Heart left ventricle (tissue), 16 donors: ENCODE measurements at regions not wholly inside any gene's neighbourhood (a gene's known extent, or its start where the extent isn't known, plus 50 kb on each side); places are given as distances from the start of the nearest gene placed in this dataset.

Source experiments
- ATAC-seq, 4 donors: fragments of 200-7000 bp; cut with Tn5 transposase; one replicate each; pipeline ENCODE4 v1.9.1; 2020 to 2022; ENCODE audit warnings: moderate library complexity in 4 of 4, mild to moderate bottlenecking in 3 of 4, moderate number of reproducible peaks in 1 of 4
- DNase-seq, 5 donors: peaks; one replicate each; pipeline ENCODE4 v3.0.0-alpha.2; 2020
- H3K27ac ChIP-seq, 12 donors: fragments of 200-600 bp; sonication (generic) in 4 of 12; one replicate each; pipeline versions ENCODE4 v1.5.0 to v1.8.0; 2016 to 2022; ENCODE audit warnings: mild to moderate bottlenecking in 2 of 12
- H3K27me3 ChIP-seq, 9 donors: fragments of 200-600 bp; sonication (generic) in 2 of 9; one replicate each; pipeline versions ENCODE4 v1.5.1 to v1.8.0; 2016 to 2022; ENCODE audit warnings: mild to moderate bottlenecking in 3 of 9
- H3K36me3 ChIP-seq, 9 donors: fragments of 200-600 bp; sonication (generic) in 2 of 9; one replicate each; pipeline versions ENCODE4 v1.5.0 to v1.8.0; 2018 to 2022; ENCODE audit warnings: mild to moderate bottlenecking in 2 of 9
- H3K4me1 ChIP-seq, 12 donors: fragments of 200-600 bp; sonication (generic) in 4 of 12; one replicate each; pipeline versions ENCODE4 v1.5.0 to v1.8.0; 2016 to 2022; ENCODE audit warnings: mild to moderate bottlenecking in 3 of 12
- H3K4me3 ChIP-seq, 12 donors: fragments of 200-600 bp; sonication (generic) in 4 of 12; one replicate each; pipeline versions ENCODE4 v1.5.0 to v1.8.0; 2017 to 2022; ENCODE audit warnings: mild to moderate bottlenecking in 9 of 12, moderate library complexity in 4 of 12
- H3K9me3 ChIP-seq, 12 donors: fragments of 200-600 bp; sonication (generic) in 4 of 12; one replicate each; pipeline versions ENCODE4 v1.5.0 to v1.8.0; 2016 to 2022; ENCODE audit warnings: mild to moderate bottlenecking in 1 of 12
- POLR2A ChIP-seq, 2 donors: fragments of 450-650 bp; IDR thresholded peaks; one replicate each; pipeline ENCODE4 v1.6.1; 2017; ENCODE audit warnings: antibody characterized with exemption in 2 of 2, mild to moderate bottlenecking in 2 of 2, moderate library complexity in 2 of 2
- WGBS, 4 donors: extraction: QIAGEN DNeasy Blood & Tissue Kit in 2 of 4; methylation state at CpG; one replicate each; pipeline versions ENCODE4 v1.1.5 to v1.1.7; 2013 to 2018; 5-methylcytosine and 5-hydroxymethylcytosine counted together
- intact Hi-C, 10 donors: fragments of 100-400 bp; cut with DNase I; formaldehyde crosslinking; loops; one replicate each; pipeline versions ENCODE4 v1.11.1 to v1.14.2; 2022
- TF ChIP-seq, protein P1 (sequence below), 12 donors: fragments of 200-600 bp; sonication (generic) in 4 of 12; IDR thresholded peaks; one replicate each; pipeline versions ENCODE4 v1.5.0 to v1.8.0; 2018 to 2022; ENCODE audit warnings: antibody characterized with exemption in 12 of 12, mild to moderate bottlenecking in 5 of 12
- donor health status: ischemic (EF 13 %, LVEDD 7.1; RV severe dilation, severe dysfunction).
- donor health status: healthy with polysubstance abuse.
- donor health status: DM: no; HTN: yes; CAD: no.
- donor health status: DM: no; HTN: no; CAD: no.
- donor health status: ischemic (EF 25% LVEDD 6.9; RV normal size, moderate dysfunction).
- donor health status: ischemic (EF 25% LVEDD 5.7; RV mildly dilated, moderate dysfunction).
- donor health status: healthy.
- donor health status: DM: yes; HTN: yes; CAD: no.
- donor health status: ischemic (EF 35%, LVEDD 5.7; RV mildly dilated, moderate dysfunction).
- donor health status: nonischemic (EF 11% LVEDD 7.7; RV severe dilation, severe dysfunction).
- donor health status: DM: yes; HTN: yes; CAD: no.
- donor health status: PGD.
- donor health status: ischemic (EF 29% LVEDD 5.4; RV normal size, mild dysfunction).
- donor health status: nonischemic (EF 23%, LVEDD 6.1; RV moderate dilation, normal function).

DNA sequence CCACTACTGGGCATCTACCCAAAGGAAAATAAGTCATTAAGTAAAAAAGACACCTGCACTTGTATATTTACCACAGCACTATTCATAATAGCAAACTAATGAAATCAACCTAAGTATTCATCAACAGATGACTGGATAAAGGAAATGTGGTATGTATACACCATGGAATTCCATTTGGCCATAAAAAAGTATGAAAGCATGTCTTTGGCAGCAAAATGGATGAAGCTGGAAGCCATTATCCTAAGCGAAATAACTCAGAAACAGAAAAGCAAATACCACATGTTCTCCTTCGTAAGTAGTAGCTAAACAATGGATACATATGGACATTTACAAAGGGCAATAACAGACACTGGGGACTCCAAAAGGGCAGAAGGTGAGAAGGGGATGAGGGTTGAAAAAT is 485.7 kb upstream of the BRINP3 start:
- 65 to 84% (median 75%) methylated on average over 2 of the region's 2 CpGs for WGBS, 4 donors
- Histone ChIP-seq H3K4me1 (no peaks in the 10 kb centered on the region), H3K4me3 (no peak overlapping the region), H3K9me3 (peaks cover 0 to 5% (median 0%) of the 10 kb centered on the region in 12 donors), H3K27me3 (no peaks in the 10 kb centered on the region), H3K27ac (no peak overlapping the region), H3K36me3 (no peaks in the 10 kb centered on the region)
- ATAC-seq, result no peak
- TF ChIP-seq, protein P1, sequence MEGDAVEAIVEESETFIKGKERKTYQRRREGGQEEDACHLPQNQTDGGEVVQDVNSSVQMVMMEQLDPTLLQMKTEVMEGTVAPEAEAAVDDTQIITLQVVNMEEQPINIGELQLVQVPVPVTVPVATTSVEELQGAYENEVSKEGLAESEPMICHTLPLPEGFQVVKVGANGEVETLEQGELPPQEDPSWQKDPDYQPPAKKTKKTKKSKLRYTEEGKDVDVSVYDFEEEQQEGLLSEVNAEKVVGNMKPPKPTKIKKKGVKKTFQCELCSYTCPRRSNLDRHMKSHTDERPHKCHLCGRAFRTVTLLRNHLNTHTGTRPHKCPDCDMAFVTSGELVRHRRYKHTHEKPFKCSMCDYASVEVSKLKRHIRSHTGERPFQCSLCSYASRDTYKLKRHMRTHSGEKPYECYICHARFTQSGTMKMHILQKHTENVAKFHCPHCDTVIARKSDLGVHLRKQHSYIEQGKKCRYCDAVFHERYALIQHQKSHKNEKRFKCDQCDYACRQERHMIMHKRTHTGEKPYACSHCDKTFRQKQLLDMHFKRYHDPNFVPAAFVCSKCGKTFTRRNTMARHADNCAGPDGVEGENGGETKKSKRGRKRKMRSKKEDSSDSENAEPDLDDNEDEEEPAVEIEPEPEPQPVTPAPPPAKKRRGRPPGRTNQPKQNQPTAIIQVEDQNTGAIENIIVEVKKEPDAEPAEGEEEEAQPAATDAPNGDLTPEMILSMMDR (IDR thresholded peaks at IDR 0.05), result no peak
- no peak for TF ChIP-seq POLR2A (IDR thresholded peaks at IDR 0.05)
- intact Hi-C loops, result no loop called here
- DNase-seq, result no peak

DNA sequence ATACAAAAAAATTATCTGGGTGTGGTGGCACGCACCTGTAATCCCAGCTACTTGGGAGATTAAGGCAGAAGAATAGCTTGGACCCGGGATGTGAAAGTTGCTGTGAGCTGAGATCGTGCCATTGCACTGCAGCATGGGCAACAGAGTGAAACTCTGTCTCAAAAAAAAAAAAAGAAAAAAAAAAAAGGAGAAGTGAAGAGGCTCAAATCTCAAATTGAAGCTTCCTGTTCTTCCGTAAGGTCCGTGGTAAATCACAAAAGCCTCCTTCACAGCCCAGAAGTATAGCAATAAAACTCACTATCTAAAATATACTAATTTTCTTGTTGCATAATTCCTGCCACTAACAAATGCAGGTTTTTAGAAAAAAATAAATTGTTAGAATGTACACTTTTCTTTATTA is 498.2 kb upstream of the BRINP3 start:
- intact Hi-C loops, result no loop called here

DNA sequence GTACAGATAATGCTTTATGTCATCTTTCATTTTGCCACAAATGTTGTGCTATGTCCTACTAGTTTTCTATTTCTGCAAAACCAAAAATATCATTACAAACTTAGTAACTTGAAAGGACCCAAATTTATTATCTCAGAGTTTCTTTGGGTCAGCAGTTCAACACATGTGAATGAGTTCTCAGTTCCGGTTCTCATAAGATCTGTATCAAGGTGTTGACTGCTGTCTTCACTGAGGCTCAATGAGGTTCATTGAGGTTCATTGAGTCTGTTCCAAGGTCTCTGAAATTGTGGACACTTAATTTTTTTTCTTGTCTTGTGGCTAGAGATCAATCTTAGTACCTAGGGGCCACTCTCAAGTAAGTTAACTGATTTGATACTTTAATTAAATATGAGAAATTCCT is 525.1 kb upstream of the BRINP3 start:
- WGBS, 4 donors, result 79 to 94% (median 81%) methylated on average over 1 of the region's 1 CpG

More for the DNA sequence above, 498.2 kb upstream of the BRINP3 start:
- peaks cover 0 to 8% (median 0%) of the 10 kb centered on the region in 12 donors for H3K9me3 ChIP-seq
- H3K27ac ChIP-seq, result no peak overlapping the region
- no peak for ATAC-seq
- 67 to 84% (median 71%) methylated on average over 5 of the region's 5 CpGs for WGBS, 4 donors
- no peak overlapping the region for H3K4me3 ChIP-seq
- H3K4me1 ChIP-seq, result no peaks in the 10 kb centered on the region
- no peaks in the 10 kb centered on the region for H3K27me3 ChIP-seq
- H3K36me3 ChIP-seq, result no peaks in the 10 kb centered on the region
- no peak for DNase-seq
- TF ChIP-seq, protein P1 (IDR thresholded peaks at IDR 0.05), result no peak
- no peak for TF ChIP-seq POLR2A (IDR thresholded peaks at IDR 0.05)

DNA sequence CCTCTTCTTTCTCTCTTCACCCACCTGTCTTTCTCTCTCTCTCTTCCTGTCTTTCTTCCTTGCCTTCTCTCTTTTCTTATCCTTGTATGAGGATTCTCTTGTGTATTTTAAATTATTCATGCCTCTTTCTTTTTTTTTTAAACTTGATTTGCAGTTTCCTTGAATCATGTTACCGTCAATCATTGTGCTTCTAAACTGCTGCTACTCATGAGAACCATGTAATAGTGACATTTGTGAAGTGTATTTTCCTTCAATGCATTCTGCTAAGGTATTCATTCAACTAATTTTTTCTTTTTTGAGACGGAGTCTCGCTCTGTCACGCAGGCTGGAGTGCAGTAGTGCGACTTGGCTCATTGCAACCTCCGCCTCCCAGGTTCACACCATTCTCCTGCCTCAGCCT is 539.1 kb upstream of the BRINP3 start:
- intact Hi-C loops, result no loop called here
- 77 to 90% (median 86%) methylated on average over 6 of the region's 6 CpGs for WGBS, 4 donors

More for the DNA sequence above, 525.1 kb upstream of the BRINP3 start:
- ATAC-seq, result no peak
- H3K27me3 ChIP-seq, result no peaks in the 10 kb centered on the region
- no peak overlapping the region for H3K4me3 ChIP-seq
- no peaks in the 10 kb centered on the region for H3K4me1 ChIP-seq
- H3K36me3 ChIP-seq, result no peaks in the 10 kb centered on the region
- no peak for DNase-seq
- intact Hi-C loops, result no loop called here
- H3K27ac ChIP-seq, result no peak overlapping the region
- no peak for TF ChIP-seq POLR2A (IDR thresholded peaks at IDR 0.05)
- TF ChIP-seq, protein P1 (IDR thresholded peaks at IDR 0.05), result no peak
- peaks cover 0 to 5% (median 0%) of the 10 kb centered on the region in 12 donors for H3K9me3 ChIP-seq

More for the DNA sequence above, 539.1 kb upstream of the BRINP3 start:
- TF ChIP-seq, protein P1 (IDR thresholded peaks at IDR 0.05), result no peak
- TF ChIP-seq POLR2A (IDR thresholded peaks at IDR 0.05), result no peak
- no peaks in the 10 kb centered on the region for H3K4me1 ChIP-seq
- no peak for ATAC-seq
- no peak overlapping the region for H3K4me3 ChIP-seq
- H3K27ac ChIP-seq, result no peak overlapping the region
- no peaks in the 10 kb centered on the region for H3K27me3 ChIP-seq
- H3K36me3 ChIP-seq, result no peaks in the 10 kb centered on the region
- DNase-seq, result no peak
- peaks cover 0 to 4% (median 0%) of the 10 kb centered on the region in 12 donors for H3K9me3 ChIP-seq
